SK-N-SH treated with all-trans-retinoic acid at 6 μM for 48 hours (cell line): ENCODE measurements at regions not wholly inside any gene's neighbourhood (a gene's known extent, or its start where the extent isn't known, plus 50 kb on each side); places are given as distances from the start of the nearest gene placed in this dataset.

ENCODE experiments used
- ARNTL ChIP-seq: fragments of 450-650 bp; formaldehyde crosslinking; IDR thresholded peaks from 2 replicates; pipeline ENCODE4 v1.5.0; 2020; ENCODE audit warnings: low read depth, mild to moderate bottlenecking, moderate library complexity, borderline replicate concordance
- CSDC2 ChIP-seq: fragments of 250-450 bp; sonication (Bioruptor Pico); IDR thresholded peaks from 2 replicates; pipeline ENCODE4 v1.5.0; 2020; ENCODE audit warnings: mild to moderate bottlenecking, moderate library complexity
- ESRRG ChIP-seq: fragments of 250-450 bp; sonication (Bioruptor Pico); IDR thresholded peaks from 2 replicates; pipeline ENCODE4 v1.6.1; 2021; ENCODE audit warnings: mild to moderate bottlenecking
- PPARA ChIP-seq: fragments of 250-450 bp; sonication (Bioruptor Pico); IDR thresholded peaks from 2 replicates; pipeline ENCODE4 v1.5.0; 2020; ENCODE audit warnings: mild to moderate bottlenecking, borderline replicate concordance
- TCF4 ChIP-seq: fragments of 250-450 bp; sonication (Bioruptor Pico); IDR thresholded peaks from 2 replicates; pipeline ENCODE4 v1.8.0; 2021; ENCODE audit warnings: mild to moderate bottlenecking, moderate library complexity, borderline replicate concordance
- TOX ChIP-seq: fragments of 250-450 bp; sonication (Bioruptor Pico); IDR thresholded peaks from 2 replicates; pipeline ENCODE4 v1.8.0; 2021; ENCODE audit warnings: mild to moderate bottlenecking, moderate library complexity, borderline replicate concordance
- ZC3H10 ChIP-seq: fragments of 250-450 bp; sonication (Bioruptor Pico); IDR thresholded peaks from 2 replicates; pipeline ENCODE4 v1.5.1; 2021; ENCODE audit warnings: mild to moderate bottlenecking, moderate library complexity
- ZFP3 ChIP-seq: fragments of 250-450 bp; sonication (Bioruptor Pico); IDR thresholded peaks from 2 replicates; pipeline ENCODE4 v1.5.0; 2020; ENCODE audit warnings: mild to moderate bottlenecking, moderate library complexity
- ZFP30 ChIP-seq: fragments of 450-650 bp; formaldehyde crosslinking; IDR thresholded peaks from 2 replicates; pipeline ENCODE4 v1.5.0; 2022; ENCODE audit warnings: mild to moderate bottlenecking, moderate library complexity
- ZNF565 ChIP-seq: fragments of 450-650 bp; formaldehyde crosslinking; conservative IDR thresholded peaks from 2 replicates; pipeline ENCODE4 v1.5.0; 2020; ENCODE audit warnings: low read depth, mild to moderate bottlenecking, moderate library complexity
- ZNF8 ChIP-seq: fragments of 450-650 bp; formaldehyde crosslinking; IDR thresholded peaks from 2 replicates; pipeline ENCODE4 v1.5.0; 2020; ENCODE audit warnings: mild to moderate bottlenecking, moderate library complexity
- TF ChIP-seq, protein P1 (sequence below): fragments of 250-450 bp; sonication (Bioruptor Pico); IDR thresholded peaks from 2 replicates; pipeline ENCODE4 v1.5.1; 2021; ENCODE audit warnings: mild to moderate bottlenecking, moderate library complexity
- TF ChIP-seq, protein P2 (sequence below): fragments of 250-450 bp; sonication (Bioruptor Pico); IDR thresholded peaks from 2 replicates; pipeline ENCODE4 v1.5.1; 2020; ENCODE audit warnings: low read depth, mild to moderate bottlenecking, moderate library complexity
- TF ChIP-seq, protein P3 (sequence below): fragments of 250-450 bp; sonication (Bioruptor Pico); IDR thresholded peaks from 2 replicates; pipeline ENCODE4 v1.8.0; 2020; ENCODE audit warnings: mild to moderate bottlenecking, moderate library complexity, borderline replicate concordance

DNA sequence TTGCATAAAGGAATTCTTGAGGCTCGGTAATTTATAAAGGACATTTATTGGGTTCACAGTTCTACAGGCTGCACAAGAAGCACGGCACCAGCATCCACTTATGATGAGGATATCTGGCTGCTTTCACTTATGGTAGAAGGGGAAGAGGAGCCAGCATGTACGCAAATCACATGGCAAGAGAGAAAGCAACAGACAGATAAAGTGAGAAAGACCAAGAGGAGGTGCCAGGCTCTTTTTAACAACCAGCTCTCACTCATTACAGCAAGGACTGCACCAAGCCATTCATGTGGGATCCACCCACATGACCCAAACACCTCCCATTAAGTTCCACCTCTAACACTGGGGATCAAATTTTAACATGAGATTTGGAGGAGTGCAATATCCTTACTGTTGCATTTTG, 1198.2 kb downstream of the ADGRL3 start:
- TF ChIP-seq ZNF565 (no peak), ARNTL (CRISPR knock-in tag) (no peak), ZNF8 (CRISPR knock-in tag) (no peak), CSDC2 (CRISPR knock-in tag) (no peak), ESRRG (CRISPR knock-in tag) (no peak), TOX (no peak), ZFP30 (CRISPR knock-in tag) (no peak), TCF4 (no peak), PPARA (no peak), ZC3H10 (CRISPR knock-in tag) (no peak), ZFP3 (no peak)
- TF ChIP-seq, protein P1, sequence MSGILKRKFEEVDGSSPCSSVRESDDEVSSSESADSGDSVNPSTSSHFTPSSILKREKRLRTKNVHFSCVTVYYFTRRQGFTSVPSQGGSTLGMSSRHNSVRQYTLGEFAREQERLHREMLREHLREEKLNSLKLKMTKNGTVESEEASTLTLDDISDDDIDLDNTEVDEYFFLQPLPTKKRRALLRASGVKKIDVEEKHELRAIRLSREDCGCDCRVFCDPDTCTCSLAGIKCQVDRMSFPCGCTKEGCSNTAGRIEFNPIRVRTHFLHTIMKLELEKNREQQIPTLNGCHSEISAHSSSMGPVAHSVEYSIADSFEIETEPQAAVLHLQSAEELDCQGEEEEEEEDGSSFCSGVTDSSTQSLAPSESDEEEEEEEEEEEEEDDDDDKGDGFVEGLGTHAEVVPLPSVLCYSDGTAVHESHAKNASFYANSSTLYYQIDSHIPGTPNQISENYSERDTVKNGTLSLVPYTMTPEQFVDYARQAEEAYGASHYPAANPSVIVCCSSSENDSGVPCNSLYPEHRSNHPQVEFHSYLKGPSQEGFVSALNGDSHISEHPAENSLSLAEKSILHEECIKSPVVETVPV = no peak
- TF ChIP-seq, protein P2, sequence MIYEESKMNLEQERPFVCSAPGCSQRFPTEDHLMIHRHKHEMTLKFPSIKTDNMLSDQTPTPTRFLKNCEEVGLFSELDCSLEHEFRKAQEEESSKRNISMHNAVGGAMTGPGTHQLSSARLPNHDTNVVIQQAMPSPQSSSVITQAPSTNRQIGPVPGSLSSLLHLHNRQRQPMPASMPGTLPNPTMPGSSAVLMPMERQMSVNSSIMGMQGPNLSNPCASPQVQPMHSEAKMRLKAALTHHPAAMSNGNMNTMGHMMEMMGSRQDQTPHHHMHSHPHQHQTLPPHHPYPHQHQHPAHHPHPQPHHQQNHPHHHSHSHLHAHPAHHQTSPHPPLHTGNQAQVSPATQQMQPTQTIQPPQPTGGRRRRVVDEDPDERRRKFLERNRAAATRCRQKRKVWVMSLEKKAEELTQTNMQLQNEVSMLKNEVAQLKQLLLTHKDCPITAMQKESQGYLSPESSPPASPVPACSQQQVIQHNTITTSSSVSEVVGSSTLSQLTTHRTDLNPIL = no peak
- TF ChIP-seq, protein P3, sequence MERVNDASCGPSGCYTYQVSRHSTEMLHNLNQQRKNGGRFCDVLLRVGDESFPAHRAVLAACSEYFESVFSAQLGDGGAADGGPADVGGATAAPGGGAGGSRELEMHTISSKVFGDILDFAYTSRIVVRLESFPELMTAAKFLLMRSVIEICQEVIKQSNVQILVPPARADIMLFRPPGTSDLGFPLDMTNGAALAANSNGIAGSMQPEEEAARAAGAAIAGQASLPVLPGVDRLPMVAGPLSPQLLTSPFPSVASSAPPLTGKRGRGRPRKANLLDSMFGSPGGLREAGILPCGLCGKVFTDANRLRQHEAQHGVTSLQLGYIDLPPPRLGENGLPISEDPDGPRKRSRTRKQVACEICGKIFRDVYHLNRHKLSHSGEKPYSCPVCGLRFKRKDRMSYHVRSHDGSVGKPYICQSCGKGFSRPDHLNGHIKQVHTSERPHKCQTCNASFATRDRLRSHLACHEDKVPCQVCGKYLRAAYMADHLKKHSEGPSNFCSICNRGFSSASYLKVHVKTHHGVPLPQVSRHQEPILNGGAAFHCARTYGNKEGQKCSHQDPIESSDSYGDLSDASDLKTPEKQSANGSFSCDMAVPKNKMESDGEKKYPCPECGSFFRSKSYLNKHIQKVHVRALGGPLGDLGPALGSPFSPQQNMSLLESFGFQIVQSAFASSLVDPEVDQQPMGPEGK (CRISPR knock-in tag) = no peak
